Vagina (tissue), 2 donors: ENCODE measurements at regions not wholly inside any gene's neighbourhood (a gene's known extent, or its start where the extent isn't known, plus 50 kb on each side); places are given as distances from the start of the nearest gene placed in this dataset.

ENCODE experiments used
- CTCF ChIP-seq, 3 experiments: fragments of 450-650 bp in 2 of 3; fragments of 200-600 bp in 1 of 3; sonication (generic) in 1 of 3; IDR thresholded peaks; one replicate each; pipeline ENCODE4 v1.5.1; 2017 to 2019; ENCODE audit warnings: antibody characterized with exemption in 3 of 3, mild to moderate bottlenecking in 2 of 3, moderate library complexity in 2 of 3
- POLR2A ChIP-seq, 2 donors: fragments of 450-650 bp; IDR thresholded peaks; one replicate each; pipeline ENCODE4 v1.6.1; 2017; ENCODE audit warnings: antibody characterized with exemption in 2 of 2, mild to moderate bottlenecking in 2 of 2, moderate library complexity in 2 of 2
- POLR2AphosphoS5 ChIP-seq, 2 donors: sonication (generic); formaldehyde crosslinking; IDR thresholded peaks; one replicate each; pipeline ENCODE4 v1.9.0; 2017; ENCODE audit warnings: antibody characterized with exemption in 2 of 2, mild to moderate bottlenecking in 2 of 2, low read depth in 1 of 2; ENCODE audit not compliant: insufficient read depth in 1 of 2

GRCh38 chr4:153916273-153916755 is 127.4 kb upstream of the SFRP2 start:
- TF ChIP-seq CTCF (IDR thresholded peaks at IDR 0.05) = no peak
- no peak for TF ChIP-seq POLR2A (IDR thresholded peaks at IDR 0.05)
- TF ChIP-seq POLR2AphosphoS5 (IDR thresholded peaks at IDR 0.05; ENCODE audit: insufficient read depth in 1 of 2, low read depth in 1 of 2) = no peak
